ENCODE measurements at regions not wholly inside any gene's neighbourhood (a gene's known extent, or its start where the extent isn't known, plus 50 kb on each side); places are given as distances from the start of the nearest gene placed in this dataset.
A peak's percentile ranks its signal among the peaks of the same experiment; 100 is the strongest.

- in situ Hi-C loops (cut with HindIII; ENCODE audit: low pct_unique_long_range_greater_than_20kb, low sequenced_read_pairs), result no loop called here
- DNase-seq (ENCODE audit: low read depth, low spot score), result no peak
Observed at GRCh38 chr5:164005071-164005470, 499.7 kb downstream of the MAT2B start.

- in situ Hi-C loops (cut with HindIII; ENCODE audit: low pct_unique_long_range_greater_than_20kb, low sequenced_read_pairs), result no loop called here
- DNase-seq (ENCODE audit: low read depth, low spot score), result no peak
Observed at GRCh38 chr5:164007064-164007463, 501.6 kb downstream of the MAT2B start.

- in situ Hi-C loops (cut with HindIII; ENCODE audit: low pct_unique_long_range_greater_than_20kb, low sequenced_read_pairs), result no loop called here
- DNase-seq (ENCODE audit: low read depth, low spot score), result no peak
Observed at GRCh38 chr5:164009621-164010020, 504.2 kb downstream of the MAT2B start.

GRCh38 chr5:164010900-164011299 is 505.5 kb downstream of the MAT2B start:
- in situ Hi-C loops (cut with HindIII; ENCODE audit: low pct_unique_long_range_greater_than_20kb, low sequenced_read_pairs), result no loop called here
- no peak for DNase-seq (ENCODE audit: low read depth, low spot score)

GRCh38 chr5:164012371-164012770 is 507.0 kb downstream of the MAT2B start:
- in situ Hi-C loops (cut with HindIII; ENCODE audit: low pct_unique_long_range_greater_than_20kb, low sequenced_read_pairs), result no loop called here

GRCh38 chr5:164013077-164013670 is 507.8 kb downstream of the MAT2B start:
- in situ Hi-C loops (cut with HindIII; ENCODE audit: low pct_unique_long_range_greater_than_20kb, low sequenced_read_pairs), result no loop called here
- DNase-seq (ENCODE audit: low read depth, low spot score), result peak; percentile 83

More at GRCh38 chr5:164012371-164012770, 507.0 kb downstream of the MAT2B start:
- DNase-seq (ENCODE audit: low read depth, low spot score), result no peak

- no peak for DNase-seq (ENCODE audit: low read depth, low spot score)
- in situ Hi-C loops (cut with HindIII; ENCODE audit: low pct_unique_long_range_greater_than_20kb, low sequenced_read_pairs), result no loop called here
Observed at GRCh38 chr5:164020116-164020515, 514.7 kb downstream of the MAT2B start.

GRCh38 chr5:164027738-164028137 is 522.3 kb downstream of the MAT2B start:
- no peak for DNase-seq (ENCODE audit: low read depth, low spot score)
- in situ Hi-C loops (cut with HindIII; ENCODE audit: low pct_unique_long_range_greater_than_20kb, low sequenced_read_pairs), result no loop called here

- in situ Hi-C loops (cut with HindIII; ENCODE audit: low pct_unique_long_range_greater_than_20kb, low sequenced_read_pairs), result no loop called here
Observed at GRCh38 chr5:164038128-164038783, 532.8 kb downstream of the MAT2B start.

GRCh38 chr5:164041105-164041504 is 535.7 kb downstream of the MAT2B start:
- DNase-seq (ENCODE audit: low read depth, low spot score), result no peak
- in situ Hi-C loops (cut with HindIII; ENCODE audit: low pct_unique_long_range_greater_than_20kb, low sequenced_read_pairs), result no loop called here

More at GRCh38 chr5:164038128-164038783, 532.8 kb downstream of the MAT2B start:
- no peak for DNase-seq (ENCODE audit: low read depth, low spot score)

- in situ Hi-C loops (cut with HindIII; ENCODE audit: low pct_unique_long_range_greater_than_20kb, low sequenced_read_pairs), result no loop called here
- peak; percentile 51 for DNase-seq (ENCODE audit: low read depth, low spot score)
Observed at GRCh38 chr5:164048359-164048926, 543.0 kb downstream of the MAT2B start.

- in situ Hi-C loops (cut with HindIII; ENCODE audit: low pct_unique_long_range_greater_than_20kb, low sequenced_read_pairs), result no loop called here
- DNase-seq (ENCODE audit: low read depth, low spot score), result no peak
Observed at GRCh38 chr5:164051745-164052144, 546.3 kb downstream of the MAT2B start.

GRCh38 chr5:164052536-164053093 is 547.2 kb downstream of the MAT2B start:
- no peak for DNase-seq (ENCODE audit: low read depth, low spot score)
- in situ Hi-C loops (cut with HindIII; ENCODE audit: low pct_unique_long_range_greater_than_20kb, low sequenced_read_pairs), result no loop called here

GRCh38 chr5:164053123-164053522 is 547.7 kb downstream of the MAT2B start:
- in situ Hi-C loops (cut with HindIII; ENCODE audit: low pct_unique_long_range_greater_than_20kb, low sequenced_read_pairs), result no loop called here
- DNase-seq (ENCODE audit: low read depth, low spot score), result peak; percentile 24

- in situ Hi-C loops (cut with HindIII; ENCODE audit: low pct_unique_long_range_greater_than_20kb, low sequenced_read_pairs), result no loop called here
- peak; percentile 93 for DNase-seq (ENCODE audit: low read depth, low spot score)
Observed at GRCh38 chr5:164054461-164054860, 549.0 kb downstream of the MAT2B start.

GRCh38 chr5:164057121-164057520 is 551.7 kb downstream of the MAT2B start:
- in situ Hi-C loops (cut with HindIII; ENCODE audit: low pct_unique_long_range_greater_than_20kb, low sequenced_read_pairs), result no loop called here
- DNase-seq (ENCODE audit: low read depth, low spot score), result no peak

GRCh38 chr5:164058621-164059020 is 553.2 kb downstream of the MAT2B start:
- DNase-seq (ENCODE audit: low read depth, low spot score), result no peak
- in situ Hi-C loops (cut with HindIII; ENCODE audit: low pct_unique_long_range_greater_than_20kb, low sequenced_read_pairs), result no loop called here

GRCh38 chr5:164059471-164059870 is 554.1 kb downstream of the MAT2B start:
- in situ Hi-C loops (cut with HindIII; ENCODE audit: low pct_unique_long_range_greater_than_20kb, low sequenced_read_pairs), result no loop called here

More at GRCh38 chr5:164059471-164059870, 554.1 kb downstream of the MAT2B start:
- DNase-seq (ENCODE audit: low read depth, low spot score), result peak; percentile 80

Measured in SK-MEL-5 (cell line).